Activated CD8-positive, alpha-beta memory T cell treated with anti-CD3 and anti-CD28 coated beads, Interleukin-2, amount 50 U/mL, for 1 hour (primary cell): ENCODE measurements at regions not wholly inside any gene's neighbourhood (a gene's known extent, or its start where the extent isn't known, plus 50 kb on each side); places are given as distances from the start of the nearest gene placed in this dataset.
"Not testable (repeated sequence)": the region's sequence is repeated elsewhere in the genome, so short reads cannot be mapped to it uniquely, and the experiment has no call there.

Source experiments
- DNase-seq: peaks from one replicate; pipeline ENCODE4 v3.0.0-alpha.2; 2020; ENCODE audit errors: extremely low read depth

- no peak for DNase-seq
These were observed 97.1 kb upstream of the TOP1 start for GRCh38 chr20:40931410-40932044.

- no peak for DNase-seq
These were observed 96.2 kb upstream of the TOP1 start for GRCh38 chr20:40932436-40932835.

GRCh38 chr20:40933758-40934157 is 94.9 kb upstream of the TOP1 start:
- no peak for DNase-seq

- no peak for DNase-seq
These were observed 90.6 kb upstream of the TOP1 start for GRCh38 chr20:40938020-40938419.

GRCh38 chr20:40939667-40940066 is 89.0 kb upstream of the TOP1 start:
- DNase-seq = no peak

- no peak for DNase-seq
These were observed 87.5 kb upstream of the TOP1 start for GRCh38 chr20:40941133-40941610.

- DNase-seq = no peak
These were observed 86.6 kb upstream of the TOP1 start for GRCh38 chr20:40942006-40942405.

- DNase-seq = no peak
These were observed 85.8 kb upstream of the TOP1 start for GRCh38 chr20:40942775-40943174.

- DNase-seq = no peak
These were observed 85.0 kb upstream of the TOP1 start for GRCh38 chr20:40943591-40943990.

GRCh38 chr20:40945189-40945588 is 83.4 kb upstream of the TOP1 start:
- no peak for DNase-seq

GRCh38 chr20:40945754-40946450 is 82.7 kb upstream of the TOP1 start:
- DNase-seq = no peak

- no peak for DNase-seq
These were observed 82.2 kb upstream of the TOP1 start for GRCh38 chr20:40946451-40946850.

- no peak for DNase-seq
These were observed 80.0 kb upstream of the TOP1 start for GRCh38 chr20:40948465-40949267.

GRCh38 chr20:40949346-40949745 is 79.3 kb upstream of the TOP1 start:
- DNase-seq = no peak

- DNase-seq = no peak
These were observed 76.5 kb upstream of the TOP1 start for GRCh38 chr20:40952136-40952535.

- no peak for DNase-seq
These were observed 75.2 kb upstream of the TOP1 start for GRCh38 chr20:40953416-40953815.

GRCh38 chr20:40953856-40954255 is 74.8 kb upstream of the TOP1 start:
- DNase-seq = no peak

- DNase-seq = no peak
These were observed 74.0 kb upstream of the TOP1 start for GRCh38 chr20:40954521-40955165.

- DNase-seq = no peak
These were observed 73.3 kb upstream of the TOP1 start for GRCh38 chr20:40955326-40955725.

- DNase-seq = not testable (repeated sequence)
These were observed 72.8 kb upstream of the TOP1 start for GRCh38 chr20:40955826-40956225.

GRCh38 chr20:40956542-40957264 is 71.9 kb upstream of the TOP1 start:
- DNase-seq = no peak
